Ishikawa (cell line): ENCODE measurements at regions not wholly inside any gene's neighbourhood (a gene's known extent, or its start where the extent isn't known, plus 50 kb on each side); places are given as distances from the start of the nearest gene placed in this dataset.
A peak's percentile ranks its signal among the peaks of the same experiment; 100 is the strongest.

Experiments used
- CEBPB ChIP-seq: IDR thresholded peaks from 2 replicates; pipeline ENCODE4 v1.6.1; 2012
- CREB1 ChIP-seq: IDR thresholded peaks from 2 replicates; pipeline ENCODE4 v1.6.1; 2012; ENCODE audit warnings: low read depth
- EGR1 ChIP-seq: IDR thresholded peaks from 2 replicates; pipeline ENCODE4 v1.6.1; 2012
- EP300 ChIP-seq: IDR thresholded peaks from 2 replicates; pipeline ENCODE4 v1.6.1; 2012; ENCODE audit warnings: borderline replicate concordance
- FOXM1 ChIP-seq: IDR thresholded peaks from 2 replicates; pipeline ENCODE4 v1.6.1; 2012; ENCODE audit warnings: low read depth, borderline replicate concordance
- MAX ChIP-seq: IDR thresholded peaks from 2 replicates; pipeline ENCODE4 v1.6.1; 2012
- NFIC ChIP-seq: IDR thresholded peaks from 2 replicates; pipeline ENCODE4 v1.6.1; 2012
- RAD21 ChIP-seq: IDR thresholded peaks from 2 replicates; pipeline ENCODE4 v1.6.1; 2012; ENCODE audit warnings: low read depth
- REST ChIP-seq: IDR thresholded peaks from 2 replicates; pipeline ENCODE4 v1.6.1; 2012; ENCODE audit warnings: low read depth, mild to moderate bottlenecking
- TAF1 ChIP-seq: IDR thresholded peaks from 2 replicates; pipeline ENCODE4 v1.6.1; 2012; ENCODE audit warnings: low read depth, mild to moderate bottlenecking
- TCF12 ChIP-seq: IDR thresholded peaks from 2 replicates; pipeline ENCODE4 v1.6.1; 2012; ENCODE audit warnings: low read depth
- TEAD4 ChIP-seq: IDR thresholded peaks from 2 replicates; pipeline ENCODE4 v1.6.1; 2012
- USF1 ChIP-seq: IDR thresholded peaks from 2 replicates; pipeline ENCODE4 v1.6.1; 2012
- YY1 ChIP-seq: IDR thresholded peaks from 2 replicates; pipeline ENCODE4 v1.6.1; 2012; ENCODE audit warnings: low read depth
- ZBTB7A ChIP-seq: IDR thresholded peaks from 2 replicates; pipeline ENCODE4 v1.6.1; 2012; ENCODE audit warnings: low read depth

- TF ChIP-seq TAF1, result no peak
Measured at GRCh38 chr5:155934964-155935363, 392.0 kb upstream of the SGCD start.

- TF ChIP-seq EP300 (no peak), REST (no peak)
Measured at GRCh38 chr5:155935723-155936122, 391.2 kb upstream of the SGCD start.

DNA sequence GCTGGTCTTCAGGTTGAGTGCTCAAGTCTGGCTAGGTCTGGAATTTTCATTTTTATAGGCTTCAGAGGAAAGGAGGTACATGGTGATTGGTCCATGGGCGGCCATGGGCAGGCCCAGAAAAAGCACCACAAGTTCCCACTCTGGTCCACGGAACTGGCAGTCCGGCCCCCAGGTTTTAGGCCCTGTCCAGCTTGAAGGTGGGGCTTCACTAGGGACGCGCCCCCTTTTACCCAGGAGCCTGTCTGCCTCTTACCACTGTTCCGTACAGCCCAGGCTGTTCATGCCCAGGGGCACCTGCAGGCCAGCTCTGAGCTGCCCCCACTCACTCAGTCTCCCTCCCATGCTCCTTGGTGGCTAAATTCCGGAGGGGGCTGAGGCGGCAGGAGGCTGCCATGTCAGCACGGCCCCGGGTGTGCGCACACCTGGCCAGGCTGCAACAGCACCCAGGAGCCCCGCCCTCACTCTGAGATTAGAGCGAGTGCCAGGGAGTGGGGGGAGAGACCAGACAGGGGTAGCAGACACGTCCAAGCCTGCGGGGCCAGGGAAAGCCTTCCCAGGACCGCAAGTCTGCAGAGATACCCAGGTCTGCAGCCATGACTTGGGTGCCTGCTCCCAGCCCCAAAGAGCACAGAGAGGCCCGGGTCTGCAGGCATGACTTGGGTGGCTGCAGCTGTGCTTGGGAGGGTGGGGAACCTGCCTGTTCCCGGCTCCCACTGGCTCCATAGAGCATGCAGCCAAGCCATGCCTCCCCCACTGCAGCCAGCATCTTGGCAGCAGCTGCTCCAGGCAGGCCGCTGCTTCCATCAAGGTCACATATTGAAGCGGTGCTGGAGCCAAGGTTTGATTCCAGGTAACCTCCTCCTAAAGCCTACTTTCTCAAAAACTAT lies 390.2 kb upstream of the SGCD start:
- TF ChIP-seq EP300 (no peak), MAX (no peak), CREB1 (no peak), ZBTB7A (no peak), YY1 (no peak), EGR1 (no peak), TEAD4 (no peak), TCF12 (no peak), USF1 (no peak), CEBPB (no peak), RAD21 (no peak), NFIC (no peak), REST (no peak), FOXM1 (no peak), TAF1 (no peak)

DNA sequence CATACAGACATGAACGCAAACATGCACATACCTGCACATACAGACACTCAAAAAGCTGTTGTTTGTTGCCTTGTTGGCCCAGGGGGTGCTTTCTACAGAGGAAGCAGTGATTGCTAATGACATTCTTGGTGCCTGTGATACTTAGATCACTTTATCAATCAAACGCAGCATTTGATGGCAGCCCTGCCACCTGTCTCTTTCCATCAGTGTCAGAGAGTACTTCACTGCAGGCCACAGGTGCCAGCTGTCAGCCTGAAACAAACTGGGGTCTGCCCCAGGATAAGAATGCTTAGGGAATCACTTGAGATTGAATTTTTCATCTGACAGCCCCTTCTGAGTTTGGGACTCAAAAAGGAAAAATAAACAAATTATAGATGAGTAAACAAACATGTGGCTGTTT lies 388.9 kb upstream of the SGCD start:
- TF ChIP-seq EGR1 (no peak), CEBPB (no peak), ZBTB7A (no peak), RAD21 (no peak)

DNA sequence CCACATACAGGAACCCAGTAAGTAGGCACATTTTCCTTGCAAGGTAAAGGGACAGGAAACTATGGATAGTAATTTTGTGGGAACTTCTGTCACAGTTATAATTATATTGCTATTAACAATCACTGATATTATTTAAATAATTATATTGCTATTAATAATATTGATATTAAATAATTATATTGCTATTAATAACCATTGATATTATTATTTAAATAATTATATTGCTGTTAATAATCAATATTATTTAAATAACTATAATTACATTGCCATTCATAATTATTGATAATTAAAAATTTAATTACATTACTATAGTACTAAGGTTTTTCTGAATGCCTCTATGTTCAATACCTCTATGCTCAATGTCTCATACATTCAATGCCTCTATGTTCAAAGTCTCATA lies 385.6 kb upstream of the SGCD start:
- TF ChIP-seq FOXM1, result no peak
- no peak for TF ChIP-seq USF1
- no peak for TF ChIP-seq CREB1
- no peak for TF ChIP-seq EP300
- no peak for TF ChIP-seq YY1
- TF ChIP-seq NFIC, result no peak
- TF ChIP-seq EGR1, result no peak
- TF ChIP-seq TCF12, result no peak
- TF ChIP-seq RAD21, result no peak
- no peak for TF ChIP-seq TEAD4

GRCh38 chr5:155943516-155944407 lies 383.2 kb upstream of the SGCD start:
- TF ChIP-seq RAD21 (peak; percentile 49), FOXM1 (no peak), REST (no peak)
